CD14-positive monocyte (primary cell): ENCODE measurements at regions not wholly inside any gene's neighbourhood (a gene's known extent, or its start where the extent isn't known, plus 50 kb on each side); places are given as distances from the start of the nearest gene placed in this dataset.

Source experiments
- DNase-seq, 3 donors: peaks; one replicate each; pipeline ENCODE4 v3.0.0-alpha.2; 2011 to 2022
- H2AFZ ChIP-seq: 2 replicates; pipeline ENCODE4 v1.6.0; 2012; ENCODE audit warnings: mild to moderate bottlenecking, low read depth, low read length, inconsistent platforms; ENCODE audit not compliant: insufficient read depth, poor library complexity, severe bottlenecking
- H3K27ac ChIP-seq, 2 donors: 1 replicate in 1 of 2; 2 replicates in 1 of 2; pipeline ENCODE4 v1.5.1; 2012 to 2013; ENCODE audit warnings: low read length in 2 of 2, control low read depth in 1 of 2, inconsistent platforms in 1 of 2, low read depth in 1 of 2, mild to moderate bottlenecking in 1 of 2
- H3K27me3 ChIP-seq, 2 donors: one replicate each; pipeline versions ENCODE4 v1.6.0 to v1.6.1; 2011 to 2013; ENCODE audit warnings: low read length in 2 of 2; ENCODE audit not compliant: control insufficient read depth in 2 of 2, insufficient read depth in 2 of 2
- H3K36me3 ChIP-seq, 2 donors: replicated peaks in 1 of 2; 1 replicate in 1 of 2; 2 replicates in 1 of 2; pipeline versions ENCODE4 v1.5.1 to v1.6.1; 2012 to 2013; ENCODE audit warnings: low read length in 2 of 2, control low read depth in 1 of 2, inconsistent platforms in 1 of 2, mild to moderate bottlenecking in 1 of 2; ENCODE audit not compliant: insufficient read depth in 2 of 2, control insufficient read depth in 1 of 2
- H3K4me1 ChIP-seq, 2 donors: 1 replicate in 1 of 2; 2 replicates in 1 of 2; pipeline versions ENCODE4 v1.5.1 to v1.6.1; 2012 to 2013; ENCODE audit warnings: low read length in 2 of 2, control low read depth in 1 of 2, inconsistent platforms in 1 of 2, mild to moderate bottlenecking in 1 of 2, moderate library complexity in 1 of 2; ENCODE audit not compliant: insufficient read depth in 2 of 2, control insufficient read depth in 1 of 2
- H3K4me2 ChIP-seq: replicated peaks from 2 replicates; pipeline ENCODE3; 2012; ENCODE audit warnings: low read length, moderate library complexity, mild to moderate bottlenecking; ENCODE audit not compliant: poor library complexity, severe bottlenecking; ENCODE audit errors: extremely low read depth
- H3K4me3 ChIP-seq, 3 experiments: fragments of 200-600 bp in 1 of 3; sonication (generic) in 1 of 3; replicated peaks in 1 of 3; 1 replicate in 2 of 3; 2 replicates in 1 of 3; pipeline ENCODE4 v1.5.1; 2011 to 2013; ENCODE audit warnings: low read length in 3 of 3, mild to moderate bottlenecking in 3 of 3, control low read depth in 2 of 3, low read depth in 2 of 3, inconsistent platforms in 1 of 3, moderate library complexity in 1 of 3
- H3K79me2 ChIP-seq: 2 replicates; pipeline ENCODE4 v1.6.0; 2012; ENCODE audit warnings: mild to moderate bottlenecking, control low read depth, inconsistent platforms, low read length, moderate library complexity; ENCODE audit not compliant: insufficient read depth
- H3K9ac ChIP-seq: 2 replicates; pipeline ENCODE4 v1.6.0; 2017; ENCODE audit warnings: low read length, mild to moderate bottlenecking; ENCODE audit not compliant: insufficient read depth, poor library complexity, severe bottlenecking
- H3K9me3 ChIP-seq, 2 donors: replicated peaks in 1 of 2; 1 replicate in 1 of 2; 2 replicates in 1 of 2; pipeline versions ENCODE4 v1.5.1 to v1.6.1; 2012 to 2013; ENCODE audit warnings: low read length in 2 of 2, control low read depth in 1 of 2; ENCODE audit not compliant: control insufficient read depth in 1 of 2, insufficient read depth in 1 of 2
- H4K20me1 ChIP-seq: 2 replicates; pipeline ENCODE4 v1.6.0; 2012; ENCODE audit warnings: mild to moderate bottlenecking, low read length, control low read depth, moderate library complexity; ENCODE audit not compliant: insufficient read depth
- H3K27ac Mint-ChIP-seq, 7 donors: one replicate each; pipeline ENCODE4 v1.8.0; 2020; ENCODE audit warnings: mild to moderate bottlenecking in 7 of 7, mixed read lengths in 7 of 7, moderate library complexity in 6 of 7, inconsistent platforms in 2 of 7
- H3K27me3 Mint-ChIP-seq, 3 donors: one replicate each; pipeline ENCODE4 v1.8.0; 2021 to 2022; ENCODE audit warnings: low read depth in 3 of 3, mild to moderate bottlenecking in 3 of 3, mixed read lengths in 3 of 3, moderate library complexity in 3 of 3, inconsistent platforms in 1 of 3
- H3K36me3 Mint-ChIP-seq, 2 donors: one replicate each; pipeline ENCODE4 v1.8.0; 2020; ENCODE audit warnings: mixed read lengths in 2 of 2, inconsistent platforms in 1 of 2, mild to moderate bottlenecking in 1 of 2
- H3K4me1 Mint-ChIP-seq: one replicate; pipeline ENCODE4 v1.8.0; 2020; ENCODE audit warnings: mild to moderate bottlenecking, mixed read lengths
- H3K4me3 Mint-ChIP-seq, 2 donors: one replicate each; pipeline ENCODE4 v1.8.0; 2020; ENCODE audit warnings: mild to moderate bottlenecking in 2 of 2, mixed read lengths in 2 of 2, moderate library complexity in 1 of 2
- H3K9me3 Mint-ChIP-seq, 7 donors: one replicate each; pipeline ENCODE4 v1.8.0; 2020 to 2022; ENCODE audit warnings: mixed read lengths in 7 of 7, mild to moderate bottlenecking in 6 of 7, moderate library complexity in 6 of 7, inconsistent platforms in 2 of 7
- CTCF ChIP-seq: fragments of 200-600 bp; IDR thresholded peaks from one replicate; pipeline ENCODE4 v1.8.0; 2022; ENCODE audit warnings: antibody characterized with exemption, mild to moderate bottlenecking
- WGBS: methylation state at CpG from one replicate; pipeline ENCODE4 v1.1.5; 2013; ENCODE audit warnings: missing lambda C conversion rate; ENCODE audit not compliant: insufficient coverage; 5-methylcytosine and 5-hydroxymethylcytosine counted together
- intact Hi-C, 2 donors: fragments of 100-400 bp; cut with micrococcal nuclease; formaldehyde crosslinking; loops; one replicate each; pipeline versions ENCODE4 v1.15.0 to v1.15.1; 2023

GRCh38 chr2:81942876-81943275, 1638.3 kb upstream of the LRRTM1 start:
- H3K9me3 ChIP-seq, result peaks cover 0 to 4% of the 10 kb centered on the region in 2 donors
- H2AFZ ChIP-seq, result no peak overlapping the region
- no peak overlapping the region for H3K9ac ChIP-seq
- no peak overlapping the region for H3K27ac ChIP-seq
- H3K4me1 Mint-ChIP-seq, result no peaks in the 10 kb centered on the region
- no peak overlapping the region for H3K4me2 ChIP-seq
- peaks cover 0 to 11% (median 8%) of the 10 kb centered on the region in 7 donors for H3K9me3 Mint-ChIP-seq
- no peak for TF ChIP-seq CTCF
- no peak for DNase-seq
- H3K27ac Mint-ChIP-seq, result no peak overlapping the region
- H3K36me3 Mint-ChIP-seq, result no peaks in the 10 kb centered on the region
- no peaks in the 10 kb centered on the region for H3K36me3 ChIP-seq
- no peaks in the 10 kb centered on the region for H3K4me1 ChIP-seq
- H3K4me3 Mint-ChIP-seq, result no peak overlapping the region
- no CpG with 5 or more reads among the region's 1 CpG for WGBS
- no peaks in the 10 kb centered on the region for H3K27me3 ChIP-seq
- H3K79me2 ChIP-seq, result no peaks in the 10 kb centered on the region
- intact Hi-C loops, result no loop called here
- H4K20me1 ChIP-seq, result no peaks in the 10 kb centered on the region
- no peaks in the 10 kb centered on the region for H3K27me3 Mint-ChIP-seq
- H3K4me3 ChIP-seq, result no peak overlapping the region

GRCh38 chr2:81942136-81942680, 1637.7 kb upstream of the LRRTM1 start:
- H3K27me3 ChIP-seq, result no peaks in the 10 kb centered on the region
- H3K79me2 ChIP-seq, result no peaks in the 10 kb centered on the region
- H3K36me3 ChIP-seq, result no peaks in the 10 kb centered on the region
- no peak overlapping the region for H2AFZ ChIP-seq
- no peak for TF ChIP-seq CTCF
- no peak overlapping the region for H3K9ac ChIP-seq
- intact Hi-C loops, result no loop called here
- Mint-ChIP-seq H3K27me3 (no peaks in the 10 kb centered on the region), H3K4me3 (no peak overlapping the region), H3K9me3 (peaks cover 0 to 11% (median 8%) of the 10 kb centered on the region in 7 donors), H3K4me1 (no peaks in the 10 kb centered on the region), H3K36me3 (no peaks in the 10 kb centered on the region), H3K27ac (no peak overlapping the region)
- H3K27ac ChIP-seq, result no peak overlapping the region
- H3K4me1 ChIP-seq, result no peaks in the 10 kb centered on the region
- no peaks in the 10 kb centered on the region for H4K20me1 ChIP-seq
- peaks cover 0 to 4% of the 10 kb centered on the region in 2 donors for H3K9me3 ChIP-seq
- no peak for DNase-seq
- H3K4me2 ChIP-seq, result no peak overlapping the region
- no peak overlapping the region for H3K4me3 ChIP-seq
